ENCODE measurements at regions not wholly inside any gene's neighbourhood (a gene's known extent, or its start where the extent isn't known, plus 50 kb on each side); places are given as distances from the start of the nearest gene placed in this dataset.

GRCh38 chr19:30927705-30928104, 421.5 kb downstream of the TSHZ3 start:
- POLR2A ChIA-PET: no interaction called here
- in situ Hi-C loops (cut with HindIII; ENCODE audit: low pct_unique_long_range_greater_than_20kb, low sequenced_read_pairs): no loop called here
- no TSS peak for BruUV-seq (replicated peaks)
- no peak overlapping the region for H3K4me3 ChIP-seq (ENCODE audit: low read depth in 2 of 2, low read length in 2 of 2)
- H3K4me1 ChIP-seq (ENCODE audit: control insufficient read depth, insufficient read depth, low read length): no peaks in the 10 kb centered on the region
- CTCF ChIA-PET: no interaction called here
- ATAC-seq: no peak
- TF ChIP-seq REST (IDR thresholded peaks at IDR 0.05; ENCODE audit: insufficient read depth in 1 of 2, low read depth in 2 of 2, low read length in 1 of 2) (no peak), CTCF (IDR thresholded peaks at IDR 0.05) (no peak), SIN3A (IDR thresholded peaks at IDR 0.05; ENCODE audit: borderline replicate concordance, insufficient read depth, low read depth, low read length) (no peak), POLR2AphosphoS5 (IDR thresholded peaks at IDR 0.05; ENCODE audit: low read depth, low read length) (no peak), TCF7L2 (IDR thresholded peaks at IDR 0.05; ENCODE audit: low read depth, low read length) (no peak)
- H3K36me3 ChIP-seq (ENCODE audit: control insufficient read depth, insufficient read depth, low read length): no peaks in the 10 kb centered on the region
- intact Hi-C loops (cut with micrococcal nuclease; ENCODE audit: unreplicated experiment): no loop called here
- H3K9me3 ChIP-seq (ENCODE audit: control insufficient read depth, insufficient read depth, low read depth, low read length): no peaks in the 10 kb centered on the region
- no peak for DNase-seq (ENCODE audit: low read depth, low spot score)
- peaks cover 8% of the 10 kb centered on the region; the same call in 1 of the 2 replicates for H3K27me3 ChIP-seq (ENCODE audit: control insufficient read depth, insufficient read depth, low read length)
- H3K27ac ChIP-seq (ENCODE audit: low read length): no peak overlapping the region

GRCh38 chr19:30924670-30925069, 424.6 kb downstream of the TSHZ3 start:
- BruUV-seq (replicated peaks): no TSS peak
- TF ChIP-seq SIN3A (IDR thresholded peaks at IDR 0.05; ENCODE audit: borderline replicate concordance, insufficient read depth, low read depth, low read length) (no peak), REST (IDR thresholded peaks at IDR 0.05; ENCODE audit: insufficient read depth in 1 of 2, low read depth in 2 of 2, low read length in 1 of 2) (no peak), CTCF (IDR thresholded peaks at IDR 0.05) (no peak), TCF7L2 (IDR thresholded peaks at IDR 0.05; ENCODE audit: low read depth, low read length) (no peak), POLR2AphosphoS5 (IDR thresholded peaks at IDR 0.05; ENCODE audit: low read depth, low read length) (no peak)
- Histone ChIP-seq H3K27ac (ENCODE audit: low read length) (no peak overlapping the region), H3K4me1 (ENCODE audit: control insufficient read depth, insufficient read depth, low read length) (no peaks in the 10 kb centered on the region), H3K9me3 (ENCODE audit: control insufficient read depth, insufficient read depth, low read depth, low read length) (no peaks in the 10 kb centered on the region), H3K4me3 (ENCODE audit: low read depth in 2 of 2, low read length in 2 of 2) (no peak overlapping the region), H3K36me3 (ENCODE audit: control insufficient read depth, insufficient read depth, low read length) (no peaks in the 10 kb centered on the region), H3K27me3 (ENCODE audit: control insufficient read depth, insufficient read depth, low read length) (peaks cover 12% of the 10 kb centered on the region; the same call in 1 of the 2 replicates)
- in situ Hi-C loops (cut with HindIII; ENCODE audit: low pct_unique_long_range_greater_than_20kb, low sequenced_read_pairs) (no loop called here), intact Hi-C loops (cut with micrococcal nuclease; ENCODE audit: unreplicated experiment) (no loop called here)
- ChIA-PET CTCF (no interaction called here), POLR2A (no interaction called here)
- DNase-seq (ENCODE audit: low read depth, low spot score): no peak
- ATAC-seq: no peak

Data from Panc1 (cell line).